A549 (cell line): ENCODE measurements at regions not wholly inside any gene's neighbourhood (a gene's known extent, or its start where the extent isn't known, plus 50 kb on each side); places are given as distances from the start of the nearest gene placed in this dataset.

Experiments used
- ATAC-seq, 2 experiments: fragments of 200-7000 bp in 1 of 2; fragments of >200 bp in 1 of 2; cut with Nextera tagmentation in 1 of 2; cut with Tn5 transposase in 1 of 2; 3 replicates each; pipeline versions ENCODE4 v1.8.0 to v1.9.1; 2018 to 2020; ENCODE audit warnings: mild to moderate bottlenecking in 1 of 2, moderate library complexity in 1 of 2
- CTCF ChIA-PET: fragments of 300-600 bp; sonication (Branson Sonifier 250); formaldehyde crosslinking; extraction: SDS; loops from one replicate; lab custom pipeline; 2021; ENCODE audit warnings: antibody characterized with exemption, inconsistent platforms; lab: Yijun Ruan, JAX
- POLR2A ChIA-PET: fragments of 350-600 bp; formaldehyde crosslinking; extraction: SDS; loops from one replicate; lab custom pipeline; 2021; ENCODE audit warnings: antibody characterized with exemption, inconsistent platforms; lab: Yijun Ruan, JAX
- DNase-seq, 2 experiments: peaks; one replicate each; pipeline versions ENCODE4 v3.0.0 to v3.0.0-alpha.2; 2011 to 2016; ENCODE audit warnings: low read depth in 1 of 2, low spot score in 1 of 2
- FAIRE-seq: peaks from 2 replicates; lab custom pipeline; 2011; peaks lifted over from hg19 to GRCh38; lab: Jason Lieb, UNC
- H3K27ac ChIP-seq, 2 experiments: fragments of >200 bp; sonication (Bioruptor Twin); formaldehyde crosslinking; 3 replicates each; pipeline ENCODE4 v1.5.1; 2016 to 2017
- H3K4me1 ChIP-seq: fragments of >200 bp; sonication (Bioruptor Twin); formaldehyde crosslinking; 3 replicates; pipeline ENCODE4 v1.6.1; 2016
- H3K4me2 ChIP-seq: fragments of >200 bp; sonication (Bioruptor Twin); formaldehyde crosslinking; 3 replicates; pipeline ENCODE4 v1.6.1; 2016
- H3K4me3 ChIP-seq: fragments of >200 bp; sonication (Bioruptor Twin); formaldehyde crosslinking; 3 replicates; pipeline ENCODE4 v1.5.1; 2016
- H3K9me3 ChIP-seq: fragments of >200 bp; sonication (Bioruptor Twin); formaldehyde crosslinking; 3 replicates; pipeline ENCODE4 v1.6.1; 2016
- BCL3 ChIP-seq: fragments of >200 bp; sonication (Bioruptor Twin); formaldehyde crosslinking; IDR thresholded peaks from 3 replicates; pipeline ENCODE4 v1.6.1; 2016
- CBX2 ChIP-seq: fragments of 200-600 bp; sonication (generic); IDR thresholded peaks from 2 replicates; pipeline ENCODE4 v1.6.1; 2016; ENCODE audit warnings: low read depth, mild to moderate bottlenecking, borderline replicate concordance
- CBX8 ChIP-seq: fragments of 200-600 bp; sonication (generic); IDR thresholded peaks from 2 replicates; pipeline ENCODE4 v1.6.1; 2016
- EP300 ChIP-seq, 2 experiments: fragments of >200 bp; sonication (Bioruptor Twin); formaldehyde crosslinking; IDR thresholded peaks; 2 replicates in 1 of 2; 3 replicates in 1 of 2; pipeline ENCODE4 v1.6.1; 2016 to 2017
- FOSL2 ChIP-seq, 2 experiments: fragments of 450-650 bp in 1 of 2; fragments of >200 bp in 1 of 2; sonication (Bioruptor Twin) in 1 of 2; formaldehyde crosslinking; IDR thresholded peaks; 2 replicates each; pipeline versions ENCODE4 v1.5.0 to v1.6.1; 2016 to 2020; ENCODE audit warnings: mild to moderate bottlenecking in 1 of 2, moderate library complexity in 1 of 2
- GATA3 ChIP-seq: IDR thresholded peaks from 2 replicates; pipeline ENCODE4 v1.6.1; 2012; ENCODE audit warnings: borderline replicate concordance
- HEYL ChIP-seq: fragments of 250-450 bp; sonication (Bioruptor Pico); IDR thresholded peaks from 2 replicates; pipeline ENCODE4 v1.8.0; 2021; ENCODE audit warnings: mild to moderate bottlenecking, moderate library complexity
- HOXB13 ChIP-seq: fragments of 250-450 bp; sonication (Bioruptor Pico); IDR thresholded peaks from 2 replicates; pipeline ENCODE4 v1.5.0; 2020; ENCODE audit warnings: low read depth, mild to moderate bottlenecking, moderate library complexity
- JUNB ChIP-seq: fragments of >200 bp; sonication (Bioruptor Twin); formaldehyde crosslinking; IDR thresholded peaks from 2 replicates; pipeline ENCODE4 v1.6.1; 2016
- KDM1A ChIP-seq: fragments of 200-600 bp; sonication (generic); IDR thresholded peaks from 2 replicates; pipeline ENCODE4 v1.6.1; 2016; ENCODE audit warnings: low read depth, mild to moderate bottlenecking
- MAFK ChIP-seq: fragments of 450-650 bp; IDR thresholded peaks from 2 replicates; pipeline ENCODE4 v1.6.1; 2014; ENCODE audit not compliant: partially characterized antibody
- NR3C1 ChIP-seq: fragments of >200 bp; sonication (Bioruptor Twin); formaldehyde crosslinking; IDR thresholded peaks from 3 replicates; pipeline ENCODE4 v1.6.1; 2017
- PBX3 ChIP-seq: IDR thresholded peaks from 2 replicates; pipeline ENCODE4 v1.6.1; 2012
- RAD21 ChIP-seq, 2 experiments: fragments of >200 bp in 1 of 2; sonication (Bioruptor Twin) in 1 of 2; formaldehyde crosslinking in 1 of 2; IDR thresholded peaks in 1 of 2; conservative IDR thresholded peaks in 1 of 2; 2 replicates in 1 of 2; 3 replicates in 1 of 2; pipeline ENCODE4 v1.6.1; 2012 to 2018; ENCODE audit warnings: inconsistent platforms in 1 of 2
- RARB ChIP-seq: fragments of 250-450 bp; sonication (Bioruptor Pico); IDR thresholded peaks from 2 replicates; pipeline ENCODE4 v1.8.0; 2021; ENCODE audit warnings: mild to moderate bottlenecking, moderate library complexity
- RCOR1 ChIP-seq: fragments of 150-350 bp; IDR thresholded peaks from 2 replicates; pipeline ENCODE4 v1.6.1; 2014; ENCODE audit warnings: antibody characterized with exemption, low read length, low read depth
- REST ChIP-seq: fragments of 200-600 bp; sonication (generic); IDR thresholded peaks from 2 replicates; pipeline ENCODE4 v1.6.1; 2016; ENCODE audit warnings: antibody characterized with exemption, mild to moderate bottlenecking, moderate library complexity
- RNF2 ChIP-seq: fragments of 200-600 bp; sonication (generic); IDR thresholded peaks from 2 replicates; pipeline ENCODE4 v1.6.1; 2016; ENCODE audit warnings: low read depth, mild to moderate bottlenecking, antibody characterized with exemption, moderate library complexity, borderline replicate concordance
- SREBF2 ChIP-seq: fragments of 450-650 bp; IDR thresholded peaks from 2 replicates; pipeline ENCODE4 v1.6.1; 2014; ENCODE audit warnings: mild to moderate bottlenecking, moderate library complexity
- ZC3H11A ChIP-seq: fragments of 450-650 bp; IDR thresholded peaks from 2 replicates; pipeline ENCODE4 v1.6.1; 2014; ENCODE audit warnings: antibody characterized with exemption, mild to moderate bottlenecking
- WGBS: methylation state at CpG from one replicate; pipeline ENCODE4 v1.1.6; 2017; ENCODE audit errors: missing lambda C conversion rate; 5-methylcytosine and 5-hydroxymethylcytosine counted together

GRCh38 chr17:27078296-27078695 lies 215.6 kb upstream of the WSB1 start:
- ATAC-seq (no peak), DNase-seq (no peak), FAIRE-seq (no peak)
- 0% methylated on average over 2 of the region's 2 CpGs for WGBS
- Histone ChIP-seq H3K9me3 (no peaks in the 10 kb centered on the region), H3K4me3 (no peak overlapping the region), H3K27ac (no peak overlapping the region), H3K4me2 (no peak overlapping the region), H3K4me1 (no peaks in the 10 kb centered on the region)
- ChIA-PET POLR2A (no interaction called here), CTCF (no interaction called here)
- TF ChIP-seq RNF2 (no peak), NR3C1 (no peak), REST (no peak), CBX8 (no peak), PBX3 (no peak), EP300 (IDR thresholded peaks at IDR 0.05) (no peak)

- no peak for ATAC-seq
- 15% methylated on average over 7 of the region's 7 CpGs for WGBS
- ChIA-PET POLR2A (no interaction called here), CTCF (interaction anchor here (1.0 kb wide), 1 partner anchor 14 kb away, joined by 4 read pairs; no protein-coding TSS in a partner anchor)
- Histone ChIP-seq H3K9me3 (no peaks in the 10 kb centered on the region), H3K27ac (no peak overlapping the region), H3K4me2 (no peak overlapping the region), H3K4me3 (no peak overlapping the region), H3K4me1 (no peaks in the 10 kb centered on the region)
- TF ChIP-seq CBX2 (no peak), MAFK (no peak), FOSL2 (IDR thresholded peaks at IDR 0.05) (no peak), FOSL2 (CRISPR knock-in tag; IDR thresholded peaks at IDR 0.05) (no peak), JUNB (no peak), RARB (CRISPR knock-in tag) (no peak), ZC3H11A (no peak), RAD21 (conservative IDR thresholded peaks at IDR 0.05 in 1 of 2, IDR thresholded peaks at IDR 0.05 in 1 of 2) (no peak), KDM1A (no peak), SREBF2 (no peak), RCOR1 (no peak), HOXB13 (CRISPR knock-in tag) (no peak), HEYL (CRISPR knock-in tag) (no peak), GATA3 (no peak), BCL3 (no peak)
- no peak for DNase-seq
- FAIRE-seq: no peak
Observed at GRCh38 chr17:27079660-27080059, 214.3 kb upstream of the WSB1 start.
